GM21786 (cell line): ENCODE measurements at regions not wholly inside any gene's neighbourhood (a gene's known extent, or its start where the extent isn't known, plus 50 kb on each side); places are given as distances from the start of the nearest gene placed in this dataset.

ENCODE experiments used
- ATAC-seq: cut with Tn5 transposase; IDR thresholded peaks from one replicate; pipeline ENCODE4 v1.9.1; 2021; ENCODE audit not compliant: unreplicated experiment

- ATAC-seq: no peak
Measured at GRCh38 chr2:224213396-224213795, 174.3 kb upstream of the SERPINE2 start.

- no peak for ATAC-seq
Measured at GRCh38 chr2:224211791-224212190, 172.7 kb upstream of the SERPINE2 start.

GRCh38 chr2:224211181-224211480 lies 172.0 kb upstream of the SERPINE2 start:
- ATAC-seq: no peak

- ATAC-seq: no peak
Measured at GRCh38 chr2:224210286-224211180, 171.4 kb upstream of the SERPINE2 start.

- no peak for ATAC-seq
Measured at GRCh38 chr2:224209555-224210285, 170.6 kb upstream of the SERPINE2 start.

GRCh38 chr2:224208443-224208842 lies 169.4 kb upstream of the SERPINE2 start:
- ATAC-seq: no peak

- ATAC-seq: no peak
Measured at GRCh38 chr2:224208007-224208406, 168.9 kb upstream of the SERPINE2 start.

- ATAC-seq: no peak
Measured at GRCh38 chr2:224206816-224207215, 167.7 kb upstream of the SERPINE2 start.

GRCh38 chr2:224202281-224202865 lies 163.3 kb upstream of the SERPINE2 start:
- no peak for ATAC-seq

GRCh38 chr2:224198436-224198835 lies 159.3 kb upstream of the SERPINE2 start:
- no peak for ATAC-seq

- no peak for ATAC-seq
Measured at GRCh38 chr2:224196810-224197209, 157.7 kb upstream of the SERPINE2 start.

- ATAC-seq: no peak
Measured at GRCh38 chr2:224195925-224196571, 157.0 kb upstream of the SERPINE2 start.

- no peak for ATAC-seq
Measured at GRCh38 chr2:224194161-224194560, 155.1 kb upstream of the SERPINE2 start.

GRCh38 chr2:224191465-224191864 lies 152.4 kb upstream of the SERPINE2 start:
- no peak for ATAC-seq

- ATAC-seq: no peak
Measured at GRCh38 chr2:224190936-224191270, 151.8 kb upstream of the SERPINE2 start.

- no peak for ATAC-seq
Measured at GRCh38 chr2:224190234-224190935, 151.3 kb upstream of the SERPINE2 start.

- ATAC-seq: no peak
Measured at GRCh38 chr2:224187220-224187619, 148.1 kb upstream of the SERPINE2 start.

GRCh38 chr2:224185023-224185601 lies 146.0 kb upstream of the SERPINE2 start:
- ATAC-seq: no peak

- no peak for ATAC-seq
Measured at GRCh38 chr2:224183086-224183485, 144.0 kb upstream of the SERPINE2 start.

GRCh38 chr2:224182498-224182897 lies 143.4 kb upstream of the SERPINE2 start:
- ATAC-seq: no peak
